ENCODE measurements at regions not wholly inside any gene's neighbourhood (a gene's known extent, or its start where the extent isn't known, plus 50 kb on each side); places are given as distances from the start of the nearest gene placed in this dataset.

GRCh38 chr13:73741742-73742141 lies 392.5 kb downstream of the KLF12 start:
- TF ChIP-seq CTCF (IDR thresholded peaks at IDR 0.05) (no peak), POLR2A (IDR thresholded peaks at IDR 0.05) (no peak)

Data from ovary (tissue), 3 donors.